IPS-15b (cell line): ENCODE measurements at regions not wholly inside any gene's neighbourhood (a gene's known extent, or its start where the extent isn't known, plus 50 kb on each side); places are given as distances from the start of the nearest gene placed in this dataset.

ENCODE experiments used
- H3K27me3 ChIP-seq: one replicate; pipeline ENCODE4 v1.6.1; 2013; ENCODE audit warnings: low read length; ENCODE audit not compliant: control insufficient read depth, insufficient read depth
- H3K36me3 ChIP-seq: one replicate; pipeline ENCODE4 v1.6.1; 2013; ENCODE audit warnings: low read length; ENCODE audit not compliant: control insufficient read depth, insufficient read depth
- H3K4me1 ChIP-seq: one replicate; pipeline ENCODE4 v1.6.1; 2013; ENCODE audit warnings: mild to moderate bottlenecking, low read length; ENCODE audit not compliant: control insufficient read depth, insufficient read depth
- H3K4me3 ChIP-seq: one replicate; pipeline ENCODE4 v1.5.1; 2013; ENCODE audit warnings: low read depth, low read length
- H3K9ac ChIP-seq: one replicate; pipeline ENCODE4 v1.6.1; 2013; ENCODE audit warnings: low read depth, mild to moderate bottlenecking, low read length
- H3K9me3 ChIP-seq: one replicate; pipeline ENCODE4 v1.6.1; 2013; ENCODE audit warnings: mild to moderate bottlenecking, low read length; ENCODE audit not compliant: control insufficient read depth, insufficient read depth

GRCh38 chr17:45690625-45691275 lies 93.4 kb upstream of the CRHR1 start:
- Histone ChIP-seq H3K4me1 (no peaks in the 10 kb centered on the region), H3K27me3 (no peaks in the 10 kb centered on the region), H3K4me3 (no peak overlapping the region), H3K9ac (no peak overlapping the region), H3K36me3 (no peaks in the 10 kb centered on the region), H3K9me3 (no peaks in the 10 kb centered on the region)

DNA sequence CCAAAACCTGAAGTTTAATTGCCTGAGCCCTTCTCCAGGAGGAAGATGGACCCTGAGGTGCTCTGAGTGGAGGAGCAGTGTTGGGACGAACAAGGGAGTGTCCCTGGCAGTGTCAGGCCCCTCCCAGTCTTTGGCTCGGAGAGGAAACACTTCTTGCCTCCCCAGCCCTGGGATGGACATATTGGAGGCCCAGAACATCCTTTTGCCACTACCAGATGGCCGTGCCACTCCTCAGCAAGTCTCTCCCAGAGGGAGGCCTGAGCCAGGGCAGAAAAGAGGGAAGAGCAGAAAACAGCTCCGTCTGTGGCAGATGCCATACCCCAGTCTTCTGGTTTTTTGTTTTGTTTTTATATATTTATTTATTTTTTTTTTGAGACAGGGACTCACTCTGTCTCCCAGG lies 91.5 kb upstream of the CRHR1 start:
- no peaks in the 10 kb centered on the region for H3K36me3 ChIP-seq
- no peaks in the 10 kb centered on the region for H3K4me1 ChIP-seq
- H3K4me3 ChIP-seq: no peak overlapping the region
- H3K27me3 ChIP-seq: no peaks in the 10 kb centered on the region
- H3K9me3 ChIP-seq: no peaks in the 10 kb centered on the region
- H3K9ac ChIP-seq: no peak overlapping the region

- no peaks in the 10 kb centered on the region for H3K27me3 ChIP-seq
- no peaks in the 10 kb centered on the region for H3K4me1 ChIP-seq
- H3K36me3 ChIP-seq: no peaks in the 10 kb centered on the region
- H3K9ac ChIP-seq: no peak overlapping the region
- no peak overlapping the region for H3K4me3 ChIP-seq
- no peaks in the 10 kb centered on the region for H3K9me3 ChIP-seq
Observed at GRCh38 chr17:45693792-45694191, 90.3 kb upstream of the CRHR1 start.

GRCh38 chr17:45696442-45696841 lies 87.7 kb upstream of the CRHR1 start:
- Histone ChIP-seq H3K9me3 (no peaks in the 10 kb centered on the region), H3K27me3 (no peaks in the 10 kb centered on the region), H3K4me1 (no peaks in the 10 kb centered on the region), H3K9ac (no peak overlapping the region), H3K36me3 (no peaks in the 10 kb centered on the region), H3K4me3 (no peak overlapping the region)

DNA sequence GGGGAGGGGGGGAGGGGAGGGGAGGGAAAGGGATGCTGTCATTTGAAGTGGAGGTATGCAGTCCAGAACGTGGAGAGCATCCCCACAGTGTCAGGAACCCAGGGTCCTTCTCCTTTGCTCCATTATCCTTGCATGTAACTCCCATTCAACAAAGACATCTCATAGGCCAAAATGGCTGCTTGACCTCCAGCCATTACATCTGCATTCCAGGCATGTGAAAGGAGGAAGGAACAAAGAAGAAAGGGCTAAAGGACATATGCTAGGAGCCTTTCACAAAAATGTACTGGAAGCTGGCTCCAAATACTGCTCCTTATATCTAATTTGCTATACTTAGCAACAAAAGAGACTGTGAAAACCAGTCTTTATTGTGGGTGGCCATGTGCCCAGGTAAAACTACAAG lies 87.0 kb upstream of the CRHR1 start:
- no peaks in the 10 kb centered on the region for H3K4me1 ChIP-seq
- no peaks in the 10 kb centered on the region for H3K9me3 ChIP-seq
- H3K27me3 ChIP-seq: no peaks in the 10 kb centered on the region
- no peak overlapping the region for H3K9ac ChIP-seq
- no peaks in the 10 kb centered on the region for H3K36me3 ChIP-seq
- no peak overlapping the region for H3K4me3 ChIP-seq

GRCh38 chr17:45700171-45701090 lies 83.7 kb upstream of the CRHR1 start:
- H3K27me3 ChIP-seq: no peaks in the 10 kb centered on the region

GRCh38 chr17:45702666-45703266 lies 81.4 kb upstream of the CRHR1 start:
- no peak overlapping the region for H3K9ac ChIP-seq
- H3K4me3 ChIP-seq: no peak overlapping the region
- no peaks in the 10 kb centered on the region for H3K27me3 ChIP-seq
- peaks cover 8% of the 10 kb centered on the region for H3K4me1 ChIP-seq
- no peaks in the 10 kb centered on the region for H3K9me3 ChIP-seq
- H3K36me3 ChIP-seq: no peaks in the 10 kb centered on the region

More at GRCh38 chr17:45700171-45701090, 83.7 kb upstream of the CRHR1 start:
- no peaks in the 10 kb centered on the region for H3K9me3 ChIP-seq
- no peak overlapping the region for H3K9ac ChIP-seq
- peaks cover 8% of the 10 kb centered on the region for H3K4me1 ChIP-seq
- no peaks in the 10 kb centered on the region for H3K36me3 ChIP-seq
- H3K4me3 ChIP-seq: no peak overlapping the region

GRCh38 chr17:45703348-45703747 lies 80.8 kb upstream of the CRHR1 start:
- H3K36me3 ChIP-seq: no peaks in the 10 kb centered on the region
- no peaks in the 10 kb centered on the region for H3K9me3 ChIP-seq
- H3K27me3 ChIP-seq: no peaks in the 10 kb centered on the region
- H3K4me3 ChIP-seq: no peak overlapping the region
- peaks cover 8% of the 10 kb centered on the region for H3K4me1 ChIP-seq
- H3K9ac ChIP-seq: no peak overlapping the region

DNA sequence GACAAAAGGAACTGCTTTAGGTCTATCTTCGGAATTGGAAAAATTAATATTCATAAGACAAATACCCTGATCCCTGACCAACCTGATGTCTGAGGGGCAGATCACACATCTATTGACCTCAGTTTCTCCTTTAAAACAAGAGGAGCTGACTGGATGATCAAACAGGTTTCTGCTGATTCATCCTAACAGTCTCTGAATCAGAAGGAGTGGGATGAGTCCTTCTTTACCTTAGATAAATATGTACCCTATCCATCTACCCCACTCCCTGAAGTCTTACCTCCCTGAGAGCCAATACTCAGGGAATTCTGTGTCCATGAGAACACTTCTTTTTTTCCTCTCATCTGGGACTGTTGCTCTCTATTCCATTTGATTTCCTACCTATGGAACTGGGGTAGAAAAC lies 80.3 kb upstream of the CRHR1 start:
- Histone ChIP-seq H3K9me3 (no peaks in the 10 kb centered on the region), H3K27me3 (no peaks in the 10 kb centered on the region), H3K9ac (no peak overlapping the region), H3K36me3 (no peaks in the 10 kb centered on the region), H3K4me1 (peaks cover 8% of the 10 kb centered on the region), H3K4me3 (no peak overlapping the region)

DNA sequence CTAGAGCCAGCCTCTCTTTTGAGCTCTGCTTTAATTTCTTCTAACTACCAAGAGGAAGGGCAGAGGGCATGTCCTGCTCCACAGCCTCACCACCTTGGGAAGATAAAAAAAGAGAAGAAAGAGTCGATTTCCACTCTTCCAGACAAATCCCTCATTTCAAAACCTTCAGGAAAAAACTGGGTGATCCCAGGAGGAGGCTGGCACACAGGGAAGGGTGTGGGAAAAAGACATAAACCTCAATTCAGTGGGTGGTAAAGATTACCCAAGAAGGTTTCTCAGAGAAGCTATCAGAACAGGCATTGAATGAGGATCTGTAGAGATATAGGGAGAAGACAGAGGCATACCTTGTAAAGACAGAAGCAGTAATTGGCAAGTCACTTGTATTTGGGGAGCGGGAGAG lies 79.9 kb upstream of the CRHR1 start:
- Histone ChIP-seq H3K9ac (no peak overlapping the region), H3K9me3 (no peaks in the 10 kb centered on the region), H3K36me3 (no peaks in the 10 kb centered on the region), H3K27me3 (no peaks in the 10 kb centered on the region), H3K4me1 (peaks cover 8% of the 10 kb centered on the region), H3K4me3 (no peak overlapping the region)

DNA sequence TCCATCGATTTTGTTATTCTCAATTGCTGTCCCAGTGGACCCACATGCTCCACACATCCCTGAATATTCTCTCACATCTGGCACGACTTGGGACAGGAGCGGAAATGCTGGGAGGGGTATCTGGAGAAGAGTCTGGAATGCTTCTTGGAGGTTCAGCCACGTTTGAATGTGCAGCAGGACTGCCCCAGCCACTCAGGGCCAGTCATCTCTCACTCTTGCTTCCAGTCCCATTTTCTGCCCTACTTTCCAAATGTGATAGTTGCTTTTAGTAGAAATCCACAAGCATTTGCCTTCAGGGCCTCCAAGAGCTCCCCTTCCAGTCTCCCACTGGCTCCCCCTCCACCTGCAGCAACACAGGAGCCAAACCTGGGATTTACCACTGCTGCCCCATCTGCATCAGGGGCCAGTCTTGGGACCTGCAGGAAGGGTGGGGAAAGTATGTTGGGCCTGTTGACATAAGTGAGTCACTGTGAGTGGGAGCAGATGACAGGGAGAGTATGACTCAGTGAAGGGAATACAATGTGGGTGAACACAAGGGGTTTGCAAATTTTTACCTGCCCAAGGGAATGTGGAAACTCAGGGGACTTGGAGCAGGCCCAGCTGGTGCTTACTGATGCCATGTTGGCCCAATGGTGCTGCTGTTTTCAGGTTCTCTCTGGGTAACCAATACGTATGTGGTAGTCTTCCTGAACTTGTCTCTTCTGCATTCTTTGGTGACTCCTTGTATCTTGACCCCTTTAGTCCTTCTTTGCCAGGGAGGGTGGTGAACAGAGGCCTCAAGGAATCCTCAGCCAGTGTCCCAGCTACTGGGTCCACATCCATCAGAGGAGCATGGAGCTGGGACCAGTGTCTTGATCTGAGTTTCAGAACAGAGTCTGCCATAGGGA lies 78.8 kb upstream of the CRHR1 start:
- H3K4me3 ChIP-seq: no peak overlapping the region
- no peaks in the 10 kb centered on the region for H3K9me3 ChIP-seq
- H3K9ac ChIP-seq: no peak overlapping the region
- no peaks in the 10 kb centered on the region for H3K36me3 ChIP-seq
- peaks cover 13% of the 10 kb centered on the region for H3K4me1 ChIP-seq
- no peaks in the 10 kb centered on the region for H3K27me3 ChIP-seq
